Stimulated activated CD4-positive, alpha-beta T cell treated with anti-CD3 and anti-CD28 coated beads, Interleukin-12 subunit alpha, Interleukin-12 subunit beta, amount 100 ng/mL, for 48 hours (primary cell): ENCODE measurements at regions not wholly inside any gene's neighbourhood (a gene's known extent, or its start where the extent isn't known, plus 50 kb on each side); places are given as distances from the start of the nearest gene placed in this dataset.
A peak's percentile ranks its signal among the peaks of the same experiment; 100 is the strongest.
"Not testable (repeated sequence)": the region's sequence is repeated elsewhere in the genome, so short reads cannot be mapped to it uniquely, and the experiment has no call there.

Experiments
- DNase-seq, 3 donors: peaks; one replicate each; pipeline ENCODE4 v3.0.0-alpha.2; 2020; ENCODE audit warnings: low read depth in 2 of 3, low spot score in 1 of 3

GRCh38 chr10:7108141-7108540 lies 302.7 kb downstream of the SFMBT2 start:
- DNase-seq, result no peak

GRCh38 chr10:7107285-7107684 lies 303.5 kb downstream of the SFMBT2 start:
- peak; percentile 2 to 20 (median 8) for DNase-seq

- DNase-seq, result not testable (repeated sequence)
Observed at GRCh38 chr10:7104379-7104778, 306.5 kb downstream of the SFMBT2 start.

GRCh38 chr10:7102557-7103349 lies 308.1 kb downstream of the SFMBT2 start:
- DNase-seq, result no peak

GRCh38 chr10:7102084-7102483 lies 308.8 kb downstream of the SFMBT2 start:
- DNase-seq, result no peak

- DNase-seq, result no peak
Observed at GRCh38 chr10:7101451-7101850, 309.4 kb downstream of the SFMBT2 start.

GRCh38 chr10:7100032-7100702 lies 310.7 kb downstream of the SFMBT2 start:
- no peak for DNase-seq

GRCh38 chr10:7098160-7098762 lies 312.6 kb downstream of the SFMBT2 start:
- no peak for DNase-seq

GRCh38 chr10:7094781-7095180 lies 316.1 kb downstream of the SFMBT2 start:
- no peak for DNase-seq

GRCh38 chr10:7093368-7093767 lies 317.5 kb downstream of the SFMBT2 start:
- DNase-seq, result no peak

GRCh38 chr10:7092603-7093002 lies 318.2 kb downstream of the SFMBT2 start:
- DNase-seq, result no peak

- DNase-seq, result no peak
Observed at GRCh38 chr10:7090529-7090928, 320.3 kb downstream of the SFMBT2 start.

GRCh38 chr10:7085913-7086589 lies 324.8 kb downstream of the SFMBT2 start:
- no peak for DNase-seq

- DNase-seq, result no peak
Observed at GRCh38 chr10:7085147-7085912, 325.5 kb downstream of the SFMBT2 start.

- no peak for DNase-seq
Observed at GRCh38 chr10:7084280-7085005, 326.4 kb downstream of the SFMBT2 start.

GRCh38 chr10:7082967-7083366 lies 327.9 kb downstream of the SFMBT2 start:
- DNase-seq, result no peak

GRCh38 chr10:7077880-7078279 lies 333.0 kb downstream of the SFMBT2 start:
- DNase-seq, result no peak

- DNase-seq, result no peak
Observed at GRCh38 chr10:7075851-7076250, 335.0 kb downstream of the SFMBT2 start.

- no peak for DNase-seq
Observed at GRCh38 chr10:7075110-7075509, 335.7 kb downstream of the SFMBT2 start.

- no peak for DNase-seq
Observed at GRCh38 chr10:7071421-7071820, 339.4 kb downstream of the SFMBT2 start.
